B cell (primary cell): ENCODE measurements at regions not wholly inside any gene's neighbourhood (a gene's known extent, or its start where the extent isn't known, plus 50 kb on each side); places are given as distances from the start of the nearest gene placed in this dataset.

ENCODE experiments used
- ATAC-seq: fragments of 200-7000 bp; cut with Tn5 transposase; one replicate; pipeline ENCODE4 v1.10.0; 2021; ENCODE audit warnings: low read depth, mild to moderate bottlenecking, moderate number of reproducible peaks, moderate library complexity
- CTCF ChIA-PET: fragments of 350-600 bp; sonication (Branson Sonifier 250); formaldehyde crosslinking; loops from one replicate; lab custom pipeline; 2021; ENCODE audit warnings: antibody characterized with exemption, inconsistent platforms; lab: Charles Lee
- POLR2A ChIA-PET: fragments of 350-600 bp; sonication (Branson Sonifier 250); formaldehyde crosslinking; loops from one replicate; lab custom pipeline; 2021; ENCODE audit warnings: antibody characterized with exemption; lab: Charles Lee
- DNase-seq: peaks from one replicate; pipeline ENCODE4 v3.0.0; 2013
- H2AFZ ChIP-seq: 2 replicates; pipeline ENCODE4 v1.6.1; 2012; ENCODE audit warnings: mild to moderate bottlenecking, low read depth, low read length; ENCODE audit not compliant: insufficient read depth, poor library complexity, severe bottlenecking
- H3K27ac ChIP-seq, 2 donors: 1 replicate in 1 of 2; 2 replicates in 1 of 2; pipeline ENCODE4 v1.5.1; 2012 to 2013; ENCODE audit warnings: low read length in 2 of 2, mild to moderate bottlenecking in 2 of 2, moderate library complexity in 1 of 2
- H3K27me3 ChIP-seq, 4 experiments: fragments of 200-600 bp in 1 of 4; sonication (generic) in 1 of 4; replicated peaks in 1 of 4; 1 replicate in 2 of 4; 2 replicates in 2 of 4; pipeline versions ENCODE4 v1.6.1 to v1.7.0; 2013 to 2016; ENCODE audit warnings: low read length in 3 of 4, mild to moderate bottlenecking in 2 of 4, mixed read lengths in 1 of 4, moderate library complexity in 1 of 4; ENCODE audit not compliant: insufficient read depth in 4 of 4, control insufficient read depth in 3 of 4; ENCODE audit errors: control extremely low read depth in 1 of 4
- H3K36me3 ChIP-seq, 2 experiments: replicated peaks in 1 of 2; 1 replicate in 1 of 2; 2 replicates in 1 of 2; pipeline versions ENCODE4 v1.6.1 to v1.7.1; 2013; ENCODE audit warnings: low read length in 1 of 2; ENCODE audit not compliant: insufficient read depth in 2 of 2, control insufficient read depth in 1 of 2; ENCODE audit errors: control extremely low read depth in 1 of 2, extremely low read depth in 1 of 2
- H3K4me1 ChIP-seq, 2 donors: fragments of 200-600 bp in 1 of 2; sonication (generic) in 1 of 2; 1 replicate in 1 of 2; 2 replicates in 1 of 2; pipeline versions ENCODE4 v1.5.1 to v1.6.1; 2013 to 2017; ENCODE audit warnings: low read length in 2 of 2; ENCODE audit not compliant: control insufficient read depth in 2 of 2, insufficient read depth in 2 of 2
- H3K4me2 ChIP-seq: replicated peaks from 2 replicates; pipeline ENCODE3; 2012; ENCODE audit warnings: mild to moderate bottlenecking, low read depth, low read length; ENCODE audit not compliant: poor library complexity, severe bottlenecking
- H3K4me3 ChIP-seq, 5 experiments: fragments of 200-600 bp in 1 of 5; sonication (generic) in 1 of 5; 1 replicate in 3 of 5; 2 replicates in 2 of 5; pipeline versions ENCODE4 v1.5.1 to v1.7.0; 2011 to 2016; ENCODE audit warnings: low read length in 4 of 5, mild to moderate bottlenecking in 4 of 5, low read depth in 2 of 5, control low read depth in 1 of 5, moderate library complexity in 1 of 5; ENCODE audit not compliant: insufficient read depth in 1 of 5; ENCODE audit errors: control extremely low read depth in 1 of 5, extremely low read depth in 1 of 5
- H3K79me2 ChIP-seq: fragments of 200-600 bp; sonication (generic); one replicate; pipeline ENCODE4 v1.6.0; 2016; ENCODE audit warnings: low read length; ENCODE audit not compliant: control insufficient read depth, insufficient read depth
- H3K9ac ChIP-seq: fragments of 200-600 bp; sonication (generic); 2 replicates; pipeline ENCODE4 v1.6.1; 2017; ENCODE audit warnings: mild to moderate bottlenecking, low read length, moderate library complexity
- H3K9me3 ChIP-seq, 3 donors: one replicate each; pipeline versions ENCODE4 v1.6.1 to v1.7.1; 2013; ENCODE audit warnings: low read length in 2 of 3; ENCODE audit not compliant: control insufficient read depth in 2 of 3, insufficient read depth in 1 of 3; ENCODE audit errors: control extremely low read depth in 1 of 3
- H4K20me1 ChIP-seq: 2 replicates; pipeline ENCODE4 v1.6.0; 2012; ENCODE audit warnings: mild to moderate bottlenecking, low read length; ENCODE audit not compliant: insufficient read depth, control insufficient read depth, poor library complexity, severe bottlenecking
- H3K27ac Mint-ChIP-seq: one replicate; pipeline ENCODE4 v1.8.0; 2021; ENCODE audit warnings: mixed read lengths
- H3K27me3 Mint-ChIP-seq: one replicate; pipeline ENCODE4 v1.8.0; 2021; ENCODE audit warnings: mixed read lengths
- H3K4me1 Mint-ChIP-seq: one replicate; pipeline ENCODE4 v1.8.0; 2021; ENCODE audit warnings: mixed read lengths
- H3K4me3 Mint-ChIP-seq: one replicate; pipeline ENCODE4 v1.8.0; 2021; ENCODE audit warnings: mixed read lengths
- H3K9me3 Mint-ChIP-seq: one replicate; pipeline ENCODE4 v1.8.0; 2022; ENCODE audit warnings: mixed read lengths; ENCODE audit not compliant: insufficient read depth
- EZH2 ChIP-seq: IDR thresholded peaks from 2 replicates; pipeline ENCODE4 v1.6.1; 2012; ENCODE audit warnings: borderline replicate concordance, low read depth, mild to moderate bottlenecking, moderate library complexity, low read length; ENCODE audit not compliant: insufficient read depth, poor library complexity, severe bottlenecking
- WGBS: methylation state at CpG from one replicate; pipeline ENCODE4 v1.1.5; 2013; ENCODE audit warnings: missing lambda C conversion rate; ENCODE audit not compliant: insufficient coverage; 5-methylcytosine and 5-hydroxymethylcytosine counted together
- intact Hi-C: fragments of 100-400 bp; cut with micrococcal nuclease; formaldehyde crosslinking; loops from one replicate; pipeline ENCODE4 v1.10.0; 2022
- TF ChIP-seq, protein P1 (sequence below): fragments of 200-600 bp; IDR thresholded peaks from one replicate; pipeline ENCODE4 v1.8.0; 2022; ENCODE audit warnings: antibody characterized with exemption, mild to moderate bottlenecking

DNA sequence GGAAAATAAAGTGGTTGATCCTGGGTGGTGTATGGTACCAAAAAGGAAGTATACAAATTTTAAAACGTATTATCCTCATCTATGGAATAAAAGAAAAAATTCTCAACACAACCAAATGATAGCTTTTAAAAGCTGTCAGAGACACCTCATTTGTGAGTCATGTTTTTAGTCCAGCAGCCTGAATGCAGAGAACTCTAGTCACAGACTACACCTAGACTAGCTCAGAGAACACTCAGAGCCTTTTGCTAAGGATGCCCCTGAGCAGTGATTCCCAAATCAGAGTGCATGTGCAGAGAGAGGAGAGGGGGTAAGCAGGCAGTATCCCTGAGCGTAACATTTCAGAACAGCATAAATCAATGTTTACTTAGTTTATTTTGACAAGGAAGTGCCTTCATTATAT lies 809.3 kb downstream of the HACE1 start:
- ATAC-seq (no peak), DNase-seq (no peak)
- no peaks in the 10 kb centered on the region for H4K20me1 ChIP-seq
- H3K4me3 Mint-ChIP-seq = no peak overlapping the region
- no peaks in the 10 kb centered on the region for H3K79me2 ChIP-seq
- H3K4me1 ChIP-seq = no peaks in the 10 kb centered on the region
- ChIA-PET CTCF (no interaction called here), POLR2A (no interaction called here)
- TF ChIP-seq, protein P1, sequence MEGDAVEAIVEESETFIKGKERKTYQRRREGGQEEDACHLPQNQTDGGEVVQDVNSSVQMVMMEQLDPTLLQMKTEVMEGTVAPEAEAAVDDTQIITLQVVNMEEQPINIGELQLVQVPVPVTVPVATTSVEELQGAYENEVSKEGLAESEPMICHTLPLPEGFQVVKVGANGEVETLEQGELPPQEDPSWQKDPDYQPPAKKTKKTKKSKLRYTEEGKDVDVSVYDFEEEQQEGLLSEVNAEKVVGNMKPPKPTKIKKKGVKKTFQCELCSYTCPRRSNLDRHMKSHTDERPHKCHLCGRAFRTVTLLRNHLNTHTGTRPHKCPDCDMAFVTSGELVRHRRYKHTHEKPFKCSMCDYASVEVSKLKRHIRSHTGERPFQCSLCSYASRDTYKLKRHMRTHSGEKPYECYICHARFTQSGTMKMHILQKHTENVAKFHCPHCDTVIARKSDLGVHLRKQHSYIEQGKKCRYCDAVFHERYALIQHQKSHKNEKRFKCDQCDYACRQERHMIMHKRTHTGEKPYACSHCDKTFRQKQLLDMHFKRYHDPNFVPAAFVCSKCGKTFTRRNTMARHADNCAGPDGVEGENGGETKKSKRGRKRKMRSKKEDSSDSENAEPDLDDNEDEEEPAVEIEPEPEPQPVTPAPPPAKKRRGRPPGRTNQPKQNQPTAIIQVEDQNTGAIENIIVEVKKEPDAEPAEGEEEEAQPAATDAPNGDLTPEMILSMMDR = no peak
- no peak for TF ChIP-seq EZH2
- H3K27ac ChIP-seq = no peak overlapping the region
- no peak overlapping the region for H3K4me3 ChIP-seq
- intact Hi-C loops = no loop called here
- no peak overlapping the region for H3K9ac ChIP-seq
- no peak overlapping the region for H2AFZ ChIP-seq
- no peaks in the 10 kb centered on the region for H3K9me3 ChIP-seq
- H3K27ac Mint-ChIP-seq = no peak overlapping the region
- H3K9me3 Mint-ChIP-seq = peaks cover 1% of the 10 kb centered on the region
- H3K4me1 Mint-ChIP-seq = no peaks in the 10 kb centered on the region
- no peaks in the 10 kb centered on the region for H3K36me3 ChIP-seq
- no peaks in the 10 kb centered on the region for H3K27me3 Mint-ChIP-seq
- no peaks in the 10 kb centered on the region for H3K27me3 ChIP-seq
- no CpG with 5 or more reads among the region's 2 CpGs for WGBS
- no peak overlapping the region for H3K4me2 ChIP-seq

DNA sequence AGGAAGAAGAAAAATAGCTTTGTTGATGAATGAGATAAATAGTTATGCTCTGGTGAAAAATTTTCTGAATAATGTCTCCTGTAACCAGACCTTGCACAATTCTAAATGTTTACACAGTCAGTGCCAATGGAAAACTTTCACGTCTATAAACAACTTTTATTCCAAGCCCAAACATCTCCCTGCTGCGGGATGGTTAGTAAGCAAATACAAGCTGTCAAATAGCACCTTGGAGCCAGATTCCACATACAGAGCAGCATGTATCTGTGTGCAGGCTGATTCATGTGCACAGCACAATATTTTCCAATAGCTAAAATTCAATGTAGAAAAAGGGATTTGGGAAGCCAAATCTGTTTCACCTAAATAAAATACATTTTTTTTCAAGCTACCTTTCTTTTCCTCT lies 813.3 kb downstream of the HACE1 start:
- no peaks in the 10 kb centered on the region for H3K27me3 Mint-ChIP-seq
- H3K27ac Mint-ChIP-seq = no peak overlapping the region
- H3K9me3 ChIP-seq = no peaks in the 10 kb centered on the region
- peaks cover 6% of the 10 kb centered on the region for H3K9me3 Mint-ChIP-seq
- no peak for DNase-seq
- H3K9ac ChIP-seq = no peak overlapping the region
- no peak overlapping the region for H3K27ac ChIP-seq
- 83% methylated on average over 2 of the region's 2 CpGs for WGBS
- no peak overlapping the region for H3K4me3 Mint-ChIP-seq
- H3K79me2 ChIP-seq = no peaks in the 10 kb centered on the region
- ATAC-seq = no peak
- H3K4me1 ChIP-seq = no peaks in the 10 kb centered on the region
- intact Hi-C loops = no loop called here
- no peak overlapping the region for H3K4me3 ChIP-seq
- ChIA-PET POLR2A (no interaction called here), CTCF (no interaction called here)
- no peaks in the 10 kb centered on the region for H3K27me3 ChIP-seq
- no peaks in the 10 kb centered on the region for H4K20me1 ChIP-seq
- H2AFZ ChIP-seq = no peak overlapping the region
- H3K36me3 ChIP-seq = no peaks in the 10 kb centered on the region
- H3K4me1 Mint-ChIP-seq = no peaks in the 10 kb centered on the region
- TF ChIP-seq, protein P1 = no peak
- TF ChIP-seq EZH2 = no peak
- H3K4me2 ChIP-seq = no peak overlapping the region
